Anterior cingulate cortex (tissue), 58 donors: ENCODE measurements at regions not wholly inside any gene's neighbourhood (a gene's known extent, or its start where the extent isn't known, plus 50 kb on each side); places are given as distances from the start of the nearest gene placed in this dataset.

ENCODE experiments used
- DNase-seq, 58 donors: peaks; one replicate each; lab custom pipeline; 2025; lab: John Stamatoyannopoulos, UW

DNA sequence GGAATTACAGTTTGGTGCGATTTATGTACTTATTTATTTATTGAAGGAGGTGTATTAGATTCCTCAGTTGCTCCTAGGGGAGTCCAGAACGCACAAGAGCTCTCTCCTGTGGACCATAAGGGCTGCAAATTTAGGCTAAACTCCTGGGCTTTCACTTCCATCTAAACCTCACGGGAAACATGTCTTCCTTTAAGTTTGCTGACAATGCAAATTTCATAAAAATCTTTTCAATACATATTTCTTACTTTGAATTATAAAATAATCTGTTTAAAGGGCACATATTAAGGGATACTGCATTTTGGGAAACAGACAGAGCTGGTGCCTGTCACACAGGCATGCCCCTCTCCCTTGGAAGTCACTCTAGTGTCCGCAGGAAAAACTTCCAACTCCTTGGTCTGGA lies 438.0 kb upstream of the CPEB2 start:
- DNase-seq, result no peak

DNA sequence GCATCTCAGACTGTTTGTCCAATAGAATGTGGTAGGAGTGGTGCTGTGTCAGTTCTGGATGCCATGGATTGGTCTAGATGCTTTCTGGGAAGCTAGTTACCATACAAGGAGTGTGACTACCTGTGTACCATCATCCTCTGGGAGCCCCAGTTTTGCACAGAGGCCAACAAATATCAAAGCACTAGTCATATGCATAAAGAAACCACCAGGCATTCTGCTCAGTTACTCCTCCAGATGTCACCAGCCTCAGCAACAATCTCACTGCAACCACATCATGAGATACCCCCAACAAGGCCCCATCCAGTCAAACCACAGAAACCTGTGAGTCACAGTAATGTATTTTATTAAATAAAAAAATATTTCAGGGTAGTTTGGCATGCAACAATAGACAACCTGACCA lies 435.8 kb upstream of the CPEB2 start:
- no peak for DNase-seq

DNA sequence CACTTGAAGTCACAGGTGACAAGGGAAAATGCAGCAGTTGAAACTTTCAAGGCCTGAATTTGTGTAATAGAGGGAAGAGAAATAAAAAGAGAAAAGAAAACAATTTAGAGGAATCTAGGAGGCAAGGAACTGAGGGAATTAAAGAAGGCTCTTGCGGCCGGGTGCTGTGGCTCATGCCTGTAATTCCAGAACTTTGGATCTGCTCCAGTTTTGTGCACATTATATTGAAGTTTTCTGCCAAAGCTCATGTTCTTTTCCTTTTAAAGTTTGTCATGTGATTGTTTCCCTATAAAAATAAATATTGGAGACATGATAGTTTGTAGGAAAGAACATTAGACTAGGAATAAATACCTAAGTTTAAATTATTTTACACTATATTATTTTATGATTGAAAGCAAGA lies 433.9 kb upstream of the CPEB2 start:
- DNase-seq, result no peak

GRCh38 chr4:14575289-14575688 lies 427.0 kb upstream of the CPEB2 start:
- DNase-seq, result no peak

- DNase-seq, result no peak
Observed at GRCh38 chr4:14575919-14576318, 426.4 kb upstream of the CPEB2 start.

DNA sequence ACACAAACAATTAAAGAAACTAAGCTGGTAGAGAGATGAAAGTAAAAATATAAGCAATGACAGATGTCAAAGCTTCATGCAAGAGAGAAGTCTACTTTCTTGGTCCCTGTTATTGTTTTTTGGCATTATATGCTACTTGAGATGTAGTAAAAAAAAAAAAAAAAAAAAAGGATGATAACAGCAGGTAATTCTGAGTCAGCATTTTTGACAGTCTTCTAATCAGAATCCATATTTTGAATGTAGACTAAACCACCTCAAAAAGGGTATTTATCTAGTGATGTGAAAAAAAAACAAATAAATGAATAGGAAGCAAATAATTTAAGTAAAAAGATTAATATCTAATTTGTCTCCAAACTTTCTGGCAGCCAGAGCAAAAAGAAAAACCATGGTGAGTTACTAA lies 422.2 kb upstream of the CPEB2 start:
- DNase-seq, result no peak

GRCh38 chr4:14581741-14582140 lies 420.5 kb upstream of the CPEB2 start:
- no peak for DNase-seq

DNA sequence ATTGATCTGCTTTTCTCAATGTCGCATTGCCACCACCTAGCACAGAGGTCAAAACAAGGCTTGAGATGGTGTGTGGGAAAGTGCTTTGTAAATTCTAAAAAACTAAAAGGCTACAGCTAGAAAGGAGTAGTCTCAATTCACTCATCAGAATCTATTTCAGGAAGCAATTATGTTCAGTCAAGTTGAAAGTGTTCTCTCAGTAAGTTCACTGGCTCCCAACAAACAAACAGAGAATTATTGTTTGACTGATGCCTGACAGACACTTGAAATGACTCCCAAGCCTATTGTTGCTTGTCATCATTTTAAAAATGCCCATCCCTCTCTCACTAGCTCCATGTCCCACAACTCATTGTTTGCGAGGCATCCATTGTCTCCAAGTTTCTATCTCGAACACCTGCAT lies 419.6 kb upstream of the CPEB2 start:
- no peak for DNase-seq

DNA sequence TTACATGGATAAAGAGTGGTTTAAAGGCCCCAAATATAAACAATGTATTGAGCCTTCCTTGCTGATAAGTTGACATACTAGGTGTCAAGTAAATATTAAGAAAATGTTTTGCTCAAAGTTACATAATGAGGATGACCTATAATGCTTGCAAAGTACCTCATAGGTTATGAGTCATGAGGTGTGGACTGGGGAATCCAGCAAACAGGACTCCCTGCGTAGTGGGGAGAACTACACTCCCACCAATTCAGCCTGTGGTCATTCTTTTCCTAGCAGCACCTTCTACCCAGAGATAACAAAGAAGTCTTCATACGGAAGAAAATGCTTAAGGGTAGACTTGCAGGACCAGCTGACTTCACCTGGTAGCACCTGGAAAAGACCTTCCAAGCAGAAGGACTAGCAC lies 418.9 kb upstream of the CPEB2 start:
- no peak for DNase-seq

- DNase-seq, result no peak
Observed at GRCh38 chr4:14583752-14584151, 418.5 kb upstream of the CPEB2 start.

- DNase-seq, result no peak
Observed at GRCh38 chr4:14592950-14593349, 409.3 kb upstream of the CPEB2 start.

GRCh38 chr4:14596028-14596427 lies 406.3 kb upstream of the CPEB2 start:
- DNase-seq, result no peak

- no peak for DNase-seq
Observed at GRCh38 chr4:14596437-14596836, 405.8 kb upstream of the CPEB2 start.

DNA sequence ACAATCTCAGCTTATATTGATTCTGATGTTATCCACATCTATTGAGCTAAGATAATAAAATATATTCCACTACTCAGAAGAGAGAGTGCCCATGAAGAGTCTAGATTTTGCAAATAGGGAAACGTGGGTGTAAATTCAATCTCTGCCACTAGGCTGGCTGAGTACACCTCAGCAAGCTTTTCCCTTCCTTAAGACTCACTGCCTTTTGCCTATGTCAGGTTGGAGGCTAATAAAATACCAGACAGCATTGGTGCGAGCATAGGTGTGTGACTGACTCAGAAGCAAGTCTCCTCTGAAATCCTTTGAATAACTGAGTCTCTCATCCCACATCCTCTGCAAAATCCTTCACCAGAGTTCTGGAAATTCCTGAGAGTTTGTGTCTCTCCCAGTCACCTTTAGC lies 405.4 kb upstream of the CPEB2 start:
- DNase-seq, result no peak

- no peak for DNase-seq
Observed at GRCh38 chr4:14602206-14602605, 400.1 kb upstream of the CPEB2 start.

DNA sequence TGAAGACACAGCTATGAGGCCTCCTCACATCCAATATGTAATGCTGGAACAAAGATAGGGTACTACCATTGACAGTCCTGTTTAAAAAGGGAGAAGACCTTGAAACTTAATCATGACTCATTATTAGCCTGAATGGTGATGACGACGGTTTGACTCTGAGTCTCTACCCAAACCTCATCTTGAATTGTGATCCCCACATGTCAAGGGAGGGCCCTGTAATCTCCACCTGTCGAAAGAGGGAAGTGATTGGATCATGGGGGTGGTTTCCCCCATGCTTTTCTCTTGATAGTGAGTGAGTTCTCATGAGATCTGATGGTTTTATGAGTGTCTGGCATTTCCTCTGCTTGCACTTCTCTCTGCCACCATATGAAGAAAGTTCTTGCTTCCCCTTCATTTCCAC lies 395.3 kb upstream of the CPEB2 start:
- no peak for DNase-seq

- no peak for DNase-seq
Observed at GRCh38 chr4:14607578-14607977, 394.7 kb upstream of the CPEB2 start.

- DNase-seq, result no peak
Observed at GRCh38 chr4:14608630-14609029, 393.7 kb upstream of the CPEB2 start.

- no peak for DNase-seq
Observed at GRCh38 chr4:14614840-14615239, 387.4 kb upstream of the CPEB2 start.

GRCh38 chr4:14615671-14616070 lies 386.6 kb upstream of the CPEB2 start:
- DNase-seq, result no peak

DNA sequence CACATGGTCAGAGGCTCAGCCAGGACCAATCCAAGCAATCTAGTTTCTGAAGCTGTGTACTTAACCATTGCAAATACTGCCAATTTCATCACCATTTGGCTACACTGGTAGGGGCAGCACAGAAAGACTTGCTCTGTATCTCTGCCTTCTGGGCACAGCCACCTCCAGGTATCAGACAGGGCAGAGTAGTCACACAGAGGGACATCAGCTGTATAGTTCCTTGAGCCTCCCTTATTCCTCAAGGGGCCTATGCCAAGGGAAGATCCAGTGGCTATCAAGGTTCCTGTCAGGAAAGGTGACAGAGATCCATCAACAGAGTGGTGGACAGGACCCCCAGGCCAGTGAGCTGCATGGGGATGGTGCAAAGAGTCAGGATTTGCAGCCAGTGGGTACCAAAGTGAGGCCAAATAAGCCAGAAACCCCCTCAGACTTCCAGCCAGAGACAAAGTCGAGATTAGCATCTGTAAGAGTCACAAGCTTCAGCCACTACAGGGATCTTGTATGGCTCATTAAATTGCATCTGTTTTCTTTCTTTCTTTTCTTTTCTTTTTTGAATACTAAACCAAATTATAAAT lies 381.6 kb upstream of the CPEB2 start:
- DNase-seq, result no peak

GRCh38 chr4:14621731-14622463 lies 380.4 kb upstream of the CPEB2 start:
- no peak for DNase-seq

- DNase-seq, result no peak
Observed at GRCh38 chr4:14627038-14627437, 375.2 kb upstream of the CPEB2 start.
